SK-N-SH treated with all-trans-retinoic acid at 6 μM for 48 hours (cell line): ENCODE measurements at regions not wholly inside any gene's neighbourhood (a gene's known extent, or its start where the extent isn't known, plus 50 kb on each side); places are given as distances from the start of the nearest gene placed in this dataset.

ENCODE experiments used
- GLIS3 ChIP-seq: fragments of 250-450 bp; sonication (Bioruptor Pico); IDR thresholded peaks from 2 replicates; pipeline ENCODE4 v1.5.0; 2020; ENCODE audit warnings: mild to moderate bottlenecking, moderate library complexity
- PATZ1 ChIP-seq: fragments of 250-450 bp; sonication (Bioruptor Pico); IDR thresholded peaks from 2 replicates; pipeline ENCODE4 v1.8.0; 2020; ENCODE audit warnings: mild to moderate bottlenecking, moderate library complexity, borderline replicate concordance
- PPARA ChIP-seq: fragments of 250-450 bp; sonication (Bioruptor Pico); IDR thresholded peaks from 2 replicates; pipeline ENCODE4 v1.5.0; 2020; ENCODE audit warnings: mild to moderate bottlenecking, borderline replicate concordance

DNA sequence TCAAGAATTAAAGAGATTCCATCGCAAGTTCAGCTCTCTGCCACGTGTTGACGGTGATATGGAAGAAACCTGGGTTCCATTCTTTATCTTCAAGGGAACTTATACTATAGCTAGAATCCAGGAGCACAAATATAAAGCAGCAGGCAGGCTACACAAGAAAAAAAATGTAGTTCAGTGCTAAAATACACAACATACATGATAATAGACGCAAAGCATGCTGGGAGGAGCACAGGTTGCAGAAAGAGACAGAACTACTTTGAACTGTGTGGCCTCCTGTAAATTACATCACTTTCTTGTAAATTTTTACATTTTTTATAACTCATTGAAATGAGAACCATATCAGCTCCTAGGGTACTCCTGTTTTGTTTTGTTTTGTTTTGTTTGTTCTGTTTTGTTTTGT, 53.8 kb upstream of the RBM24 start:
- no peak for TF ChIP-seq PATZ1 (CRISPR knock-in tag)
- no peak for TF ChIP-seq GLIS3 (CRISPR knock-in tag)
- no peak for TF ChIP-seq PPARA (CRISPR knock-in tag)
